GM18507 (cell line): ENCODE measurements at regions not wholly inside any gene's neighbourhood (a gene's known extent, or its start where the extent isn't known, plus 50 kb on each side); places are given as distances from the start of the nearest gene placed in this dataset.
A peak's percentile ranks its signal among the peaks of the same experiment; 100 is the strongest.
"Not testable (repeated sequence)": the region's sequence is repeated elsewhere in the genome, so short reads cannot be mapped to it uniquely, and the experiment has no call there.

Experiments used
- DNase-seq: peaks from one replicate; pipeline ENCODE4 v3.0.0; 2011; ENCODE audit warnings: low read depth; ENCODE audit not compliant: insufficient read length; ENCODE audit errors: extremely low spot score
- FAIRE-seq: peaks from 2 replicates; lab custom pipeline; 2011; peaks lifted over from hg19 to GRCh38; lab: Jason Lieb, UNC

DNA sequence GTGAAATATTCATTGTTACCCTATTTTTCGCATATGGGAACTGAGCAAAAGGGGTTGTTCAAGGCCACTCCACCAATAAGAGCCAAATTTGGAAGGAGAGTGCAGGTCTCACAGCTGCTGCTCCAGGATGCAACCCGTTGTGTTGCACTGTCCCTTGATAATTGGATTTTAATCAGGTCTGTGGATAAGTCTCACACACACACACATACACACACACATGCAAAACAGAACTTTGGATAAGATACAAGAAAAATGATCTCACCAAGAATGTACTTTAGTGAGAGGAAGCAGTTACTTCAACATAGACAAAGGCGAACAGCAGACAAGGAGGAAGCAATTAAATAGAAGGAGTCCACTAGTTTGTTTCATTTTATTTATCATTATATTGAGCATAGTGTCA, 127.3 kb upstream of the EDNRB start:
- FAIRE-seq (no peak), DNase-seq (no peak)

DNA sequence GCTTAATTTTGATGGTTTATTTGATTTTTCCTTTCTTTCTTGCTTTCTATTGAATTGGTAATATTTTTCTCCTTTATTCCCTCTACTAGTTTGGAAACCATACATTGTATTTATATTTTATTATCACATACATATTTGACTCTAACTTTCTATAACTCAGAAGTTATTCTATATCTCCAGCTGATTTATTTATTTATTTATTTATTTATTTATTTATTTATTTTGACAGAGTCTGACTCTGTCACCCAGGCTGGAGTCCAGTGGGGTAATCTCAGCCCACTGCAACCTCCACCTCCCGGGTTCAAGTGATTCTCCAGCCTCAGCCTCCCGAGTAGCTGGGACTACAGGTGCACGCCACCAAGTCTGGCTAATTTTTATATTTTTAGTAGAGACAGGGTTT, 122.7 kb upstream of the EDNRB start:
- DNase-seq, FAIRE-seq: not testable (repeated sequence)

DNA sequence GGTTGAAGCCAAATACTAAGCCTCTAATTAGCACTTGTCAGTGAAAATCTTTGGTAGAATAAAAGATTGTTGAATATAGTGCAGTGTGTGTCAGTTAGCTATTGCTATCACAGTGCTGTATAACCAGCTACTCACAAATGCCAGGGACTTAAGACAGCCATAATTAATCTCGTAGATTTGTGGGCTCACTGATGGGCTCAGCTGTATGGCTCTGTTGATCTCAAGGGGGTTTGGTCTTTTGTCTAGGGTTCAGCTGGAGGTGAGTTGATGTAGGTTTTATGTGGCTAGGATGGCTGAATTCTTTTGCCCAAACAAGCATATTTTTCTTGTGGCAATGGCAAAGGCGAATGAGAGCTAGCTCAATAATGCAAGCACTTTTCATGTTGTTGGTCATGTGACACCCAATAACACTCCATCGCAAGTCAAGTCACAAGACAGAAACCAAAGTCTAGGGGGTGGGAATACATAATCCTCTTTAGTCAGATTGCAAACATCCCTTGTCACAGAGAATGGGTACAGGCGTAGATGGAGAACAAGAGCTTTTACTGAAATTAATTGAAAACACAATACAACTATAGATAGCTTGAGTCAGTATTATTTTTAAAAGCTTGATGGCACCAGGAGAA, 121.7 kb upstream of the EDNRB start:
- FAIRE-seq (no peak), DNase-seq (no peak)

DNA sequence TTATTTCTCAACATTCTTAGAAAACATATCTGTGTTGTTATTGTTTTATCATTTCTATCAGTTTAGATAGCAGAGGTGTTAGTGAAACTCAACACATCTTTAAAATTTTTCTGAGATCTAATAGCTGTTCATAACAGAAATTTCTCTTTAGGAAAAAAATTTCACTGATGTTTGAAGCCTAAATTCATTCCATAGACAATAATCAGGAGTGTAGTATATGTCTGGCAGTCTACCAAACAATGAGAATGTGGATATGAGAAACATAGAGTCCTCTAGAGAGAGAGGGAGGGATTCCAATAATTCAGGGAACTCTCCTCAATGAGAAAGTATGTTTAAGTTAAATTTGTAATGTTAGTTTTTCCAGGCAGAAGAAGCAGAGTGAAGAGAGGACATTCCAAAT, 118.2 kb upstream of the EDNRB start:
- no peak for FAIRE-seq
- DNase-seq, result no peak

DNA sequence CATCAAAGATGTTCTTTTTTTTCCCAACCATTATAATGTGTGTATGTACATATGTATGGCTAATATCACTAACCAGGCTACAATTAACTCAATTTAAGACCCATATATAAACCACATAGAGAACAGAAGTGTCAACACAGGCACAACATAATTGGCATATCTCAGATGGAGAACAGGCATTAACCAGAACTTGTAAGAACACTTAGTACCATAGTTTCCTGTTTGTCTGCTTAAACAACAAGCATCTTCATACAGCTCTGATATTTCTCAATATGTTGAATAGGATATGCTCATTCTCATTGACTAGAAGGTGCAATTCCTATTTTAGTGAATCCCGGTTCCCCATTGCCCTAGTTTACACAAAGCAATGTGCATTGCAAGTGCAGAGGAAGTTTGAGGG, 116.9 kb upstream of the EDNRB start:
- FAIRE-seq, result no peak
- no peak for DNase-seq

DNA sequence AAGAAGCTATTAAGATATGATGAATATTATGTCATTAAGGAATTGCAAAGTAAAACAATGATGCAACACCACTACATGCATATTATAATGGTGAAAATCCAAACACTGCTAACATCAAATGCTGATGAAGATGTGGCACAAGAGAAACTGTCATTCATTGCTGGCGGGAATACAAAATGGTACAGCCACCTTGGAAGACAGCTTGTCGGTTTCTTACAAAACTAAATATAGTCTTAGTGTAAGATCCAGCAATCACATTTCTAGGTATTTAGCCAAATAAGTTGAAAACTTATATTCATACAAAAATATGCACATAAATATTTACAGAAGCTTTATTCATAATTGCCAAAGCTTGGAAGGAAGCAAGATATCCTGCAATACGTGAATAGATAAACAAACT, 114.9 kb upstream of the EDNRB start:
- no peak for FAIRE-seq
- no peak for DNase-seq

DNA sequence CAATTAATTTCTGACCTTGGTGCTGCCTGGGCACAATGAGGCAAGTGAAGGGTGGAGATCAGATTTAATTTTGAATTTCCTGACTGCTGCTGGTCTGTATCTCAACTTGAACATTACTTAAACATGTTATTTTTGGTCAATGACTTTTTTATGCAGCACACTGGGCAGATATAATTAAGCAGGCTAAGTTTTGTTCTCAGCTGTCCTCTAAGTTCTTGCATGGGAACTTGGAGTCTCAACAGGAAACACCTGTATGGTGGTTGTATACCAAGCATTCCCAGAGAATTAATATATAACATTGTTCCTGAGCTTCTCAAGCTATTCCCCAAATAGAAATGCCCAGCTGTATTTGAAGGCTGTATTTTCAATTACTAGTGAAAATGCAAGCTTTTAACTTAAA, 113.5 kb upstream of the EDNRB start:
- DNase-seq (no peak), FAIRE-seq (no peak)

DNA sequence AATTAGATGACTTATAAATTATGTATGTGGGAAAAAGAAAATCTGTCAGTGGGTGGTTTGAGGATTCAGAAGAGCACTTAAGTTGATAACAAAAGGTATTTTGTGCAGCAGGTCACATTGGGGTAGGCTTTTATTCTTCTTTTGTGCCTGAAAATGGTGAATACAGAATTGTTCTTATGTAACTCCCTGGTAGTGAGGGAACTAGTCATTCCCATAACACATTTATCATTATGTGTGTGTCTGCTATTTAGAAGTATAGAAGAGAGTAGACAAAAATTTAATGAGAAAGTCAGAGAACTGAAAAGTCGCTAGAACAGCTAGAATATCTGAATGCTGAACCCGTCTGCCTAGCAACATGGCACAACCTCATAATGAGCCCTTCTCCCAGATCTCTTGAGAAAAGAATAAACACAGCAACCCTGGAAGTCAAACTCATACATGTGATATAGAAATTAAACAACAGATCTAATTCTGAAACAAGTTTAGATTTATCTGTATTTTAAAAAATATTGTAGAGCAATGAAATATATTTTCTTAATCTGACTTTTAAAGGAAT, 111.8 kb upstream of the EDNRB start:
- DNase-seq (no peak), FAIRE-seq (no peak)

DNA sequence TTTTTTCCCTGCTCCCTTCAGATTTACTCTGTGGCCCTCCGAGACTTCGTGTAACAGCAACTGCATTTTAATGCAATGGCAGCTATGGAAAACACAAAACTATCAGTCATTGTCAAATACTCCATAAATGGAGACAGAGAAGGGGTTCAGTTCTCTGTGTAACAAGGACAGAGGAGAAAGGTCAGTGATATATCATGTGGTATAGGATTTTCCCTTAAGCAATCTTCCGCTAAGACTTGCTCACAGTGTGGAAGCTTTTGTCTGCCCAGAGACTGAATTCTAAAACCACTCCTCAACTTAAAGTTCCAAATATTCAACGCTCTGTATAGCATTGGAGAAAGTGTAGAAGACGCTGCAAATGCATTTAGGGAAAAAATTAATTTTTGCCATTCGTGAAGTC, 111.3 kb upstream of the EDNRB start:
- FAIRE-seq (no peak), DNase-seq (no peak)

DNA sequence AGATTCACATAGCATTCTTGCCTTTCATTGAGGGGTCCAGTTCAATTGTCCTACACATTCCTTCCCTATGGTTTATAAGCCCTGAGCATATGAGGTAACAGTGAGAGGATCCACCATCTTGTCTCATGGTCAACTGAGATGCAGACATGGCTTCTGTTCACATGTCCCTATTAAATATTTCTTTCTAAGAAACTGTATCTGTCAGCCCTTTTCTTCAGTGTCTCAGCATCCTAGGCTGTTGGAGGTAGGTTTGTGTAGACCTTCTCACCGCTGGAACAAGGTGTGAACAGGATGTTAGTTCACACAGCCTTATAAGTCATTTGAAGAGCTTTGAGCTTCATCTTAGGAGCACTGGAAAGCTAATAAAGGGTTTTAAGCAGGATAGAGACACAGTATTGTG, 110.3 kb upstream of the EDNRB start:
- FAIRE-seq, result no peak
- DNase-seq, result no peak

DNA sequence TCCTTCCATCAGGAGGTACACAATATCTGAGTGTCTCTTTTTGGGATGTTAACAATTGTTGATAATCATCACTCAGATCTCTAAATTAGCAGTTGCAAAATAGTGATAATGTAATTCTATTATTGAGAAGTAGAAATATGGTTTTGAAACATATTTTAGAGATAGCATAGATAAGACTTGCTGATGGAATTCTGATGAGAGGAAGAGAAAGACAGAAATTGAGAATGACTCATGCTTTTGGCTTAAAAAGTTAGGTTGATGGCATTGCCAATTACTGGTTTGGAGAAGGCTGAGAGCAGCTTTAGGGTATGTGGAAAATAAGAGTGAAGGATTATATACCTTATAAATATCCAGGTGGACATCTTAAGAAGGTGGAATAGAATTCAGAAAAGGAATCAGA, 106.4 kb upstream of the EDNRB start:
- DNase-seq (no peak), FAIRE-seq (no peak)

DNA sequence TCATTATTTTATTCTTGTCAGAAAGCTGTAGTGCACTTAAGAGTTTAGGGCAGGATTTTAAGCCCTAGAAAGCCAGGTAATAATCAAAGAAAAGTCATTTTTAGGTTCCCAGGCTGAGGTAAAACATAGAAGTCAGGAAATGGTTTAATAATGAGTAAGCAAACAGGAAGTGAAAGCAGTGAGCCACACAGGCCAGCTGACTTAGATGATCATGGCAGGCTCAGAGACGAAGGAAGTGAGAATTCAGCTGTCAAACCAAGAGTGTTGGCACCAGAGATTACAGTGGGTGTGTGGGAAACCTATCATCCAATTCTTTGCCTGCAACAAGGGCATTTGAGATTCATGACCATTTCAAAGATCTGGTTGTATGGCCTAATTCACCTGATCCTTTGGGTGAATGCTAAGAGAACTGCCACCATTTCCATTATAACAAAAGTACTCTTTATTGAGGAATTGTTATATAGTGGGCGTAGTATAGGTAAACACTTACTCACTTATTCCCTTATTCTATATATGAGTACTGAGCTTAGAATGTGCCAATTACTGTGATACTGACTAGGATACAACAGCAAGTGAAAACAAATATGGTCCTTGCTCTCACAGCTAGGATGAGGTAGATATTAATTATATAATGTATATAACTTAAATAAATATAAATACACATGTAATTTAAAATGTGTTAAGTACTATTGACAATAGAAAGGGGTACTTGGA, 103.7 kb upstream of the EDNRB start:
- FAIRE-seq, result peak; percentile 98
- peak; percentile 56 for DNase-seq

DNA sequence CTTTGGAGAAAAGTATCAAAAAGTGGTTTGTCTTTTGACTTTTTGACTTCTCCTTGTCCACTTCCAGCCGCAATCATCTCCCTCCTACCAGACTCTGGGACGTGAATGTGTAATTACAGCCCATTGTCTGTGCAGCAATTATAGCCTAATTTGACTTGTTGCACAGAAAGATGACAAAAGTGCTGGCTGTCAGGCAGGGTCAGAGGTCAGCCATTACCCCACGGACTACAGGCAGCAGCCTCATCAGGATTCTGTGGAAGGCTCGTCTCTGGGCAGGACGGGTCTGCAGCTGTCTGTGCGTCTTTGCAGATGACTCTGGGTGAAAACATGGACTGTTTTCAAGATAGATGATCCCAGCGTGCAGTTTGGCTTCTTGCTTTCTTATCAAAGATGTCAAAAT, 102.2 kb upstream of the EDNRB start:
- DNase-seq (no peak), FAIRE-seq (no peak)

DNA sequence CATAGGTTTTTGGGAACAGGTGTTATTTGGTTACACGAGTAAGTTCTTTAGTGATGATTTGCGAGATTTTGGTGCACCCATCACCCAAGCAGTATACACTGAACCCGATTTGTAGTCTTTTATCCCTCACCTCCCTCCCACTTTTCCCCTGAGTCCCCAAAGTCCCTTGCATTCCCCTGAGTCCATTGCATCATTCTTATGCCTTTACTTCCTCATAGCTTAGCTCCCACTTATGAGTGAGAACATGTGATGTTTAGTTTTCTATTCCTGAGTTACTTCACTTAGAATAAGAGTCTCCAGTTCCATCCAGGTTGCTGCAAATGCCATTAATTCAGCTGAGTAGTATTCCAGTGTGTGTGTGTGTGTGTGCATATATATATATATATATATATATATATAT, 97.2 kb upstream of the EDNRB start:
- FAIRE-seq, result no peak
- no peak for DNase-seq

DNA sequence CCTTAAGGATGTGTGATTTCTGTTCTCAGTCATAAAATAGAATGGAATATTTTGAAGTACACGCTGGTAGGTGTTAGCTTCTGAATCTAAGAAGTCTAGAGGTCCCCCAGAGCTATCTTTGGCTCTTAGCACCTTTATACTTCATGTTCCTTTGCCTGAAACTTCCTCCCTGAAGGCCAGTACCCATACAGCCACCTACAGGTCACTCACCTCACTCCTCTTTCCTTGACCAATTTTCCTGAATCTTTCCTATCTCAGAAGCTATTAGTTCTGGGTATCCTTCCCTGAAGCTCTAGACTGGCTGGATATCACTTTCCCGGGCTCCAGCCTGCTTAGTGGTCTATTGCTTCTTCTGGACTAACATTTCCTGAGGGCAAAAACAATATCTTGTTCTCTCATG, 93.4 kb upstream of the EDNRB start:
- DNase-seq (no peak), FAIRE-seq (no peak)

DNA sequence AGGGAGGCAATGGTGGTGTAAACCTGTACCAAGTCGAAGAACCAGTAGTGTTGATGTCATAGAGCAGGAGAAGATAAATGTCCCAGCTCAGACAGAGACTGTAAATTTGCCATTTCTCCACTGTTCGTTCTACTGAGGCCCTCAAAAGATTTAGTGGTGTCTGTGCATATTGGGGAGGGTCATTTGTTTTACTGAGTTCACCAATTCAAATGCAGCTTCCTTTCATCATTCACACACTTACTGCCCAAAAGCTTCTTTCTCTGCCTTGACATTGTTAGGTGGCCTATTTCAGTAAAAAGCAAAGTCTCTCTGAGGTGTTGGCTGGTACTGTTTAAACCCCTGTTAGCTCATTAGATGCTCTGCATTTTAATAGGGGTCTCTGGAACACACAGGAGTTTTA, 86.2 kb upstream of the EDNRB start:
- FAIRE-seq (no peak), DNase-seq (no peak)

DNA sequence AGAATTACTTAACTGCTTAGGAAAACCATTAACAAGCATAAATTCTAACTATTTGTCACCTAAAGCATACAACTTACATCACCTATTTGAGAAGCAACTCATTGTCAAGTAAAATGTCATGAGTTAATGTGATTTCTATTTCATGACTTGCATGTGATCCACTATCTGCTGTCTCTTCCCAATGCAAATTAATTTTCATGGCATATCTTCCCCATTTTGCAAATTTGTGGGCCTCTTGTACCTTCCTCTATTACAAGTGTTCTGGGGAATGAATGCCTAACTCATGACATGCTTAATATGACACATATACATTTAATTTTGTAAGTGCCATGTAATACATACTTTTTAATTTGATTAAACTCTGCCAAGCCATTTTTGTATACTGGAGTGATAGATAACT, 81.1 kb upstream of the EDNRB start:
- FAIRE-seq (no peak), DNase-seq (no peak)

DNA sequence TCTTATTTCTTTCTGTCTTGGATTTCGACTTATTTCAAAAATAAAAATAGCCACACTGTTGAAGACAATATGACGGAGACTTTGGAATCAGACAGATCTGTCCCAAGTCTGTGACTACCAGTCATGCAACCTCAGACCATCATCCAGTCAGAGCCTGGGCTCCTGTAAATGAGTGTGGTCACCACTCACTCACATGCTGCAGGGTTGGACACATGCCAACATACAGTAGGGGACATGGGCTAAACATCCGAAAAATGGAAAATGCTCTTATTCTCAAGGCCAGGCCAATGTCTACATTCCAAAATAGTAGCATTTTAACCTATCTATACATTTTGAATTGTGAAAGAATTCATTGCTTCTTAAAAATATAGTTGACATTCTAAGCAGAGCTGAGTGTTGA, 75.5 kb upstream of the EDNRB start:
- no peak for DNase-seq
- FAIRE-seq, result no peak

DNA sequence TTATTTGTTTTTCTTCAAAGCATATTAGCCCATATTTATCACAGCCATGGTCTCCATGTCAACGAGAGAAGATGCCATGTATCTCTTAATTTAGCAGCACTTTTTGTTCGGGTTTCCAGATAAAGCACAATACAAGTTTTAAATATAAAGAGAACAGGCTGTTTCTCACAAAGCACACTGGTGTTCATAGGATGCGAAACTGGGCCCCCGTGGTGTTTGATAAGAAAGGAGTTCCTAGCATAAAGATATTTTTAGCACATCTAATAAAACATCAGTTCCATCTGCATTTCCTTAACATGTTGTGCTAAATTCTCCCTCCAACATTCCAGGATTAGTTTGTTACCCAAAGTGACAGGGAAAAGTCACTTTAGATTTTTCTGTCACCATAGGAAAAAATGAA, 72.4 kb upstream of the EDNRB start:
- FAIRE-seq, result no peak
- DNase-seq, result no peak

DNA sequence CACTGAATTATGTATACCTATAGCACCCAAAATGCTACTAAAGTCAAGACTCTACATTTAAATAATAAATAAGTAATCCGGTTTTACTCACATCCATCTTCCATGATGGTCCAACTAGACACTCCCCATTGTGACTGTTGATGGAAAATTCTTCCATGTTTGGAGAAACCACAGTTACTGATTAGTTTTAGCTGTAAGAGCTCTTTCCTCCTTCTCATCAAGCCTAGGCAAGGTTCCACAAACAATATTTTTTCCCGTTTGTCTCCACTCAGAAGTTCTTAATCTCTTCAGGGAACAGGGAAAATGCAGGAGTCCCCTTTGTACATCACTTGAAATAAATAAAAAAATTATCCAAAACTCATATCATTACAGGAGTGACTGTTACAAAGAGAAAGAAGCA, 70.7 kb upstream of the EDNRB start:
- DNase-seq, result no peak

DNA sequence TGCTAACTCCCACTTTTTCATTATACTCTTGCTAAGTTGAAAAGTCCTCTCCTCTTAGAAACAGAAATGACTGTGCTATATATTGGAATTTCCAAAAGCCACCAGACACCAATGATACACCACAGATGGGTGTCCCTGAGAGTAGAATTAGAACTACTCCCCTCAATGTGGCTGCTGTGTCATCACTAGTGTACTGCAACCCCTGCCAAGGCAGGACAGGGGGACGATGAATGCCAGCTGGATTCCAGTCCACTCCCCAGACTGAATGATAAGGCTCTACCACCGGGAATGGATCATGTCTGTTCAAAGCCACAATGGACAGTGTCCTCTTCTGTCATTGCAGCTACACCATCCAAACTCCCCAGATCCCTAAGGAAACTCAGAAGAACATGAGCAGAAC, 69.7 kb upstream of the EDNRB start:
- DNase-seq (no peak), FAIRE-seq (no peak)

More for the DNA sequence above, 70.7 kb upstream of the EDNRB start:
- FAIRE-seq, result no peak
